HEK293 (cell line): ENCODE measurements at regions not wholly inside any gene's neighbourhood (a gene's known extent, or its start where the extent isn't known, plus 50 kb on each side); places are given as distances from the start of the nearest gene placed in this dataset.

ENCODE experiments used
- ZNF423 ChIP-seq: fragments of 450-650 bp; formaldehyde crosslinking; IDR thresholded peaks from 2 replicates; pipeline ENCODE4 v1.5.1; 2016; ENCODE audit warnings: missing biosample characterization, missing genetic modification characterization
- ZNF777 ChIP-seq: fragments of 450-650 bp; formaldehyde crosslinking; IDR thresholded peaks from 2 replicates; pipeline ENCODE4 v1.5.1; 2017; ENCODE audit warnings: missing biosample characterization, missing genetic modification characterization, borderline replicate concordance

GRCh38 chr1:81681114-81681513, 119.6 kb upstream of the ADGRL2 start:
- TF ChIP-seq ZNF777 (tag by site-specific recombination) (no peak), ZNF423 (tag by site-specific recombination) (no peak)
